Esophagus muscularis mucosa (tissue), 4 donors: ENCODE measurements at regions not wholly inside any gene's neighbourhood (a gene's known extent, or its start where the extent isn't known, plus 50 kb on each side); places are given as distances from the start of the nearest gene placed in this dataset.

ENCODE experiments used
- CTCF ChIP-seq, 3 experiments: fragments of 200-600 bp in 2 of 3; fragments of 450-650 bp in 1 of 3; sonication (generic) in 2 of 3; IDR thresholded peaks; one replicate each; pipeline ENCODE4 v1.5.1; 2017 to 2019; ENCODE audit warnings: antibody characterized with exemption in 3 of 3, mild to moderate bottlenecking in 2 of 3, moderate library complexity in 1 of 3
- EP300 ChIP-seq: sonication (generic); formaldehyde crosslinking; IDR thresholded peaks from one replicate; pipeline ENCODE4 v1.6.1; 2017; ENCODE audit warnings: antibody characterized with exemption
- POLR2A ChIP-seq: fragments of 450-650 bp; IDR thresholded peaks from one replicate; pipeline ENCODE4 v1.6.1; 2017; ENCODE audit warnings: antibody characterized with exemption, moderate library complexity, mild to moderate bottlenecking, low read depth
- POLR2AphosphoS5 ChIP-seq, 2 donors: sonication (generic); formaldehyde crosslinking; IDR thresholded peaks; one replicate each; pipeline ENCODE4 v1.6.1; 2017; ENCODE audit warnings: antibody characterized with exemption in 2 of 2

- no peak for TF ChIP-seq CTCF (IDR thresholded peaks at IDR 0.05)
- TF ChIP-seq EP300 = no peak
- TF ChIP-seq POLR2A = no peak
- TF ChIP-seq POLR2AphosphoS5 (IDR thresholded peaks at IDR 0.05) = no peak
These were observed 658.2 kb downstream of the GATA3 start for GRCh38 chr10:8712656-8713055.
